WTC11 (cell line): ENCODE measurements at regions not wholly inside any gene's neighbourhood (a gene's known extent, or its start where the extent isn't known, plus 50 kb on each side); places are given as distances from the start of the nearest gene placed in this dataset.

Experiments
- ATAC-seq: fragments of 200-7000 bp; cut with Tn5 transposase; 2 replicates; pipeline ENCODE4 v1.10.0; 2021; ENCODE audit warnings: mild to moderate bottlenecking, moderate library complexity
- CTCF ChIA-PET: fragments of 300-600 bp; sonication (Branson Sonifier 250); formaldehyde crosslinking; loops from one replicate; lab custom pipeline; 2021; ENCODE audit warnings: antibody characterized with exemption; lab: Charles Lee
- POLR2A ChIA-PET: fragments of 350-600 bp; sonication (Branson Sonifier 250); formaldehyde crosslinking; loops from one replicate; lab custom pipeline; 2021; ENCODE audit warnings: antibody characterized with exemption; lab: Charles Lee
- DNase-seq: peaks from one replicate; pipeline ENCODE4 v3.0.0; 2021; ENCODE audit warnings: low spot score
- H3K27ac Mint-ChIP-seq: 2 replicates; pipeline ENCODE4 v1.8.0; 2021; ENCODE audit warnings: mixed read lengths
- H3K27me3 Mint-ChIP-seq: 2 replicates; pipeline ENCODE4 v1.8.0; 2021; ENCODE audit warnings: low read depth, mild to moderate bottlenecking, moderate library complexity, mixed read lengths
- H3K36me3 Mint-ChIP-seq: 2 replicates; pipeline ENCODE4 v1.8.0; 2021; ENCODE audit warnings: mixed read lengths
- H3K4me1 Mint-ChIP-seq: 2 replicates; pipeline ENCODE4 v1.8.0; 2022; ENCODE audit warnings: mixed read lengths
- H3K4me3 Mint-ChIP-seq: 2 replicates; pipeline ENCODE4 v1.8.0; 2021; ENCODE audit warnings: mild to moderate bottlenecking, moderate library complexity, mixed read lengths
- H3K9me3 Mint-ChIP-seq: 2 replicates; pipeline ENCODE4 v1.8.0; 2021; ENCODE audit warnings: mixed read lengths
- ATF6 ChIP-seq: sonication (generic); formaldehyde crosslinking; IDR thresholded peaks from 2 replicates; pipeline ENCODE4 v1.8.1; 2023; ENCODE audit warnings: mild to moderate bottlenecking, missing genetic modification reagents
- CREB1 ChIP-seq: sonication (generic); formaldehyde crosslinking; IDR thresholded peaks from 2 replicates; pipeline ENCODE4 v1.8.0; 2023; ENCODE audit warnings: mild to moderate bottlenecking, missing genetic modification reagents
- HMGA2 ChIP-seq: fragments of 250-450 bp; sonication (Bioruptor Pico); IDR thresholded peaks from 2 replicates; pipeline ENCODE4 v1.4.0; 2021; ENCODE audit warnings: mild to moderate bottlenecking, moderate library complexity
- IRF2 ChIP-seq: sonication (generic); formaldehyde crosslinking; IDR thresholded peaks from 2 replicates; pipeline ENCODE4 v1.8.0; 2022; ENCODE audit warnings: low read depth, missing genetic modification reagents, borderline replicate concordance
- MLX ChIP-seq: sonication (generic); formaldehyde crosslinking; IDR thresholded peaks from 2 replicates; pipeline ENCODE4 v1.8.1; 2023; ENCODE audit warnings: mild to moderate bottlenecking, missing genetic modification reagents, moderate library complexity
- MXD4 ChIP-seq: fragments of 250-450 bp; sonication (Bioruptor Pico); IDR thresholded peaks from 2 replicates; pipeline ENCODE4 v1.8.0; 2021; ENCODE audit warnings: mild to moderate bottlenecking, moderate library complexity, borderline replicate concordance
- MYBL2 ChIP-seq: sonication (generic); formaldehyde crosslinking; IDR thresholded peaks from 2 replicates; pipeline ENCODE4 v1.8.1; 2023; ENCODE audit warnings: mild to moderate bottlenecking, moderate library complexity, missing genetic modification reagents
- OVOL2 ChIP-seq: fragments of 250-450 bp; sonication (Bioruptor Pico); IDR thresholded peaks from 2 replicates; pipeline ENCODE4 v1.9.0; 2021; ENCODE audit warnings: mild to moderate bottlenecking, borderline replicate concordance
- RELA ChIP-seq: sonication (generic); formaldehyde crosslinking; IDR thresholded peaks from 2 replicates; pipeline ENCODE4 v1.8.1; 2022; ENCODE audit warnings: missing genetic modification reagents, mild to moderate bottlenecking, borderline replicate concordance
- RORB ChIP-seq: fragments of 250-450 bp; sonication (Bioruptor Pico); IDR thresholded peaks from 2 replicates; pipeline ENCODE4 v1.9.0; 2021; ENCODE audit warnings: mild to moderate bottlenecking
- SP1 ChIP-seq: sonication (generic); formaldehyde crosslinking; conservative IDR thresholded peaks from 2 replicates; pipeline ENCODE4 v1.8.1; 2022; ENCODE audit warnings: missing genetic modification reagents
- TEAD4 ChIP-seq: sonication (generic); formaldehyde crosslinking; IDR thresholded peaks from 2 replicates; pipeline ENCODE4 v1.8.0; 2022; ENCODE audit warnings: mild to moderate bottlenecking, missing genetic modification reagents
- USF1 ChIP-seq: sonication (generic); formaldehyde crosslinking; IDR thresholded peaks from 2 replicates; pipeline ENCODE4 v1.8.0; 2022; ENCODE audit warnings: mild to moderate bottlenecking, missing genetic modification reagents
- ZNF138 ChIP-seq: sonication (generic); formaldehyde crosslinking; conservative IDR thresholded peaks from 2 replicates; pipeline ENCODE4 v1.8.1; 2022; ENCODE audit warnings: mild to moderate bottlenecking, moderate library complexity, missing genetic modification reagents
- ZNF416 ChIP-seq: fragments of 250-450 bp; sonication (Bioruptor Pico); IDR thresholded peaks from 2 replicates; pipeline ENCODE4 v1.9.0; 2021; ENCODE audit warnings: mild to moderate bottlenecking, inconsistent platforms
- ZNF671 ChIP-seq: fragments of 250-450 bp; sonication (Bioruptor Pico); IDR thresholded peaks from 2 replicates; pipeline ENCODE4 v1.8.0; 2021; ENCODE audit warnings: mild to moderate bottlenecking
- TF ChIP-seq, protein P1 (sequence below): fragments of 250-450 bp; sonication (Bioruptor Pico); conservative IDR thresholded peaks from 2 replicates; pipeline ENCODE4 v1.9.0; 2021; ENCODE audit warnings: mild to moderate bottlenecking
- TF ChIP-seq, protein P2 (sequence below): sonication (generic); formaldehyde crosslinking; IDR thresholded peaks from 2 replicates; pipeline ENCODE4 v1.8.1; 2022; ENCODE audit warnings: low read depth, mild to moderate bottlenecking, moderate library complexity, missing genetic modification reagents, borderline replicate concordance
- TF ChIP-seq, protein P3 (sequence below): fragments of 250-450 bp; sonication (Bioruptor Pico); IDR thresholded peaks from 2 replicates; pipeline ENCODE4 v1.8.0; 2021; ENCODE audit warnings: mild to moderate bottlenecking
- TF ChIP-seq, protein P4 (sequence below): sonication (generic); formaldehyde crosslinking; IDR thresholded peaks from 2 replicates; pipeline ENCODE4 v1.8.1; 2023; ENCODE audit warnings: mild to moderate bottlenecking, missing genetic modification reagents

DNA sequence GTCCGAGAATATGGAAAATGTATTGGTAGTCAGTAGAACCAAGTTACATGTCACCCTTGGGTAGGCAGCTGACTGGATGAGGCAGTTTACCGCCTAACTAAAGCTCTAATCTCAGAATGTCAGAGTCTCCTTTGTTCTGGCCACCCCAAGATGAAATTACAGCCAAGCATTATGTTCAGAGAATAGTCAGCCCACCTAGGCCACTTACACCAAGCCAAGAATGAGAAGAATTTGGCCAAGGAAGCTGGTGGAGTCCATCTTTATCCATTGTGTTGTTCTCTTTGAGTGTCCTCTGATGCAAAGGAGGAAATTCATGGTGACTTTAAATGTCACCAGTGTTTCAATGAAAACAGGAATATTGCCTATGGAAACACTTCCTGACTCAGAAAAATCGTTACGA, 275.1 kb upstream of the MAP3K1 start (continued):
- TF ChIP-seq, protein P1, sequence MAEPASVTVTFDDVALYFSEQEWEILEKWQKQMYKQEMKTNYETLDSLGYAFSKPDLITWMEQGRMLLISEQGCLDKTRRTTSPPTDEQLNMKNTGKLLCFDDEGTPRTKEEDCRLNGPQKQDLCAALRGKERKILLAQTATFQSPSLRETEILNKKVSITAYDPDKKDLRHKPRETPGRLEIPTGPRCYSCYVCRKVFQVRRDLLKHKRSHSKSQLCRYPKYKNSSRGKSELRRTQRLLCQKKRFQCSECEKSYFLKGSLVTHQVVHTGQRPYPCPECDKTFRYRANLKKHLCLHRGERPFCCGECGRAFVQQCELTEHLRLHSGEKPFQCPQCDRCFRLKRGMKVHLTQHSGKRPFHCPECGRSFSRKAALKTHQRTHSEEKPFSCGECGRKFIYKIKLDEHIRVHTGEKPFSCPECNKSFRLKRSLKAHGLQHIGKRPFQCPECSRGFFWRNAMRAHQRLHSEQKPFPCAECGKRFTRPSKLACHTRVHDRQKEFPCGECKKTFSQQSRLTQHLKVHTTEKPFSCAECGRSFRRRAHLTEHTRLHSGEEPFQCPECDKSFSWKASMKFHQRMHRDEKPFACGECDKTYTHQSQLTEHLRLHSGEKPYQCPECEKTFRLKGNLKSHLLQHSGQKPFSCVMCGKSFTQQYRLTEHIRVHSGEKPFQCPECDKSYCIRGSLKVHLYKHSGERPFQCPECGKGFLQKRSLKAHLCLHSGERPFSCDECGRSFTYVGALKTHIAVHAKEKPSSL (CRISPR knock-in tag) = no peak
- TF ChIP-seq IRF2 (CRISPR knock-in tag) = no peak
- TF ChIP-seq, protein P2, sequence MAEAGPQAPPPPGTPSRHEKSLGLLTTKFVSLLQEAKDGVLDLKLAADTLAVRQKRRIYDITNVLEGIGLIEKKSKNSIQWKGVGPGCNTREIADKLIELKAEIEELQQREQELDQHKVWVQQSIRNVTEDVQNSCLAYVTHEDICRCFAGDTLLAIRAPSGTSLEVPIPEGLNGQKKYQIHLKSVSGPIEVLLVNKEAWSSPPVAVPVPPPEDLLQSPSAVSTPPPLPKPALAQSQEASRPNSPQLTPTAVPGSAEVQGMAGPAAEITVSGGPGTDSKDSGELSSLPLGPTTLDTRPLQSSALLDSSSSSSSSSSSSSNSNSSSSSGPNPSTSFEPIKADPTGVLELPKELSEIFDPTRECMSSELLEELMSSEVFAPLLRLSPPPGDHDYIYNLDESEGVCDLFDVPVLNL (CRISPR knock-in tag) = no peak
- TF ChIP-seq RELA (CRISPR knock-in tag) = no peak
- no peak for TF ChIP-seq ATF6 (CRISPR knock-in tag)

DNA sequence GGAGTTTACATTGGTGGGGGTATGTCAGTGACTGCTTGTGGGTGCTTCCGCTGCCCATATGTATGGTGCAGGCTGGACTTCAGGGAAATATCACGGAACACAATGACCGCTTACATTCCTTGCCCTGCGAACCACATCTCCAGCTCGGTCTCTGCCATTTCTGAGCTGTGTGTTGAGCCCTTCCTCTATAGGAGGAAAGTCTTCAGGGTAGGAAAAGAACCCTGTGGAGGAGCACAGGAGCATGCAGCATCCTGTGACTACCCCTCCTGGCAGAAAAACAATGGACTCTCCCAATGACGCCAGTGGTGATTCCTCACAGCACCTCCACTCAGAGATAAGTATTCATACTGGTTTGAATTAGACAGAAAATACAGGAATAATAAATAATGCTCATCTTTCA, 276.8 kb upstream of the MAP3K1 start:
- Mint-ChIP-seq H3K4me3 (no peak overlapping the region), H3K27ac (no peak overlapping the region), H3K27me3 (no peaks in the 10 kb centered on the region), H3K36me3 (no peaks in the 10 kb centered on the region), H3K9me3 (peaks cover 14% of the 10 kb centered on the region), H3K4me1 (no peaks in the 10 kb centered on the region)
- POLR2A ChIA-PET = no interaction called here
- TF ChIP-seq MYBL2 = no peak
- TF ChIP-seq, protein P3, sequence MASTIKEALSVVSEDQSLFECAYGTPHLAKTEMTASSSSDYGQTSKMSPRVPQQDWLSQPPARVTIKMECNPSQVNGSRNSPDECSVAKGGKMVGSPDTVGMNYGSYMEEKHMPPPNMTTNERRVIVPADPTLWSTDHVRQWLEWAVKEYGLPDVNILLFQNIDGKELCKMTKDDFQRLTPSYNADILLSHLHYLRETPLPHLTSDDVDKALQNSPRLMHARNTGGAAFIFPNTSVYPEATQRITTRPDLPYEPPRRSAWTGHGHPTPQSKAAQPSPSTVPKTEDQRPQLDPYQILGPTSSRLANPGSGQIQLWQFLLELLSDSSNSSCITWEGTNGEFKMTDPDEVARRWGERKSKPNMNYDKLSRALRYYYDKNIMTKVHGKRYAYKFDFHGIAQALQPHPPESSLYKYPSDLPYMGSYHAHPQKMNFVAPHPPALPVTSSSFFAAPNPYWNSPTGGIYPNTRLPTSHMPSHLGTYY = no peak
- no peak for TF ChIP-seq TEAD4 (CRISPR knock-in tag)
- no peak for TF ChIP-seq CREB1 (CRISPR knock-in tag)
- TF ChIP-seq, protein P4, sequence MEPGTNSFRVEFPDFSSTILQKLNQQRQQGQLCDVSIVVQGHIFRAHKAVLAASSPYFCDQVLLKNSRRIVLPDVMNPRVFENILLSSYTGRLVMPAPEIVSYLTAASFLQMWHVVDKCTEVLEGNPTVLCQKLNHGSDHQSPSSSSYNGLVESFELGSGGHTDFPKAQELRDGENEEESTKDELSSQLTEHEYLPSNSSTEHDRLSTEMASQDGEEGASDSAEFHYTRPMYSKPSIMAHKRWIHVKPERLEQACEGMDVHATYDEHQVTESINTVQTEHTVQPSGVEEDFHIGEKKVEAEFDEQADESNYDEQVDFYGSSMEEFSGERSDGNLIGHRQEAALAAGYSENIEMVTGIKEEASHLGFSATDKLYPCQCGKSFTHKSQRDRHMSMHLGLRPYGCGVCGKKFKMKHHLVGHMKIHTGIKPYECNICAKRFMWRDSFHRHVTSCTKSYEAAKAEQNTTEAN (CRISPR knock-in tag) = no peak
- no peak for TF ChIP-seq ZNF671 (CRISPR knock-in tag)
- TF ChIP-seq ZNF138 = no peak
- no peak for TF ChIP-seq MLX (CRISPR knock-in tag)
- TF ChIP-seq OVOL2 (CRISPR knock-in tag) = no peak
- no peak for TF ChIP-seq SP1 (CRISPR knock-in tag)
- no peak for TF ChIP-seq RORB (CRISPR knock-in tag)
- no peak for TF ChIP-seq HMGA2
- TF ChIP-seq MXD4 (CRISPR knock-in tag) = no peak
- TF ChIP-seq ZNF416 (CRISPR knock-in tag) = no peak
- no peak for TF ChIP-seq USF1 (CRISPR knock-in tag)
- ATAC-seq = no peak
- no peak for DNase-seq
- CTCF ChIA-PET = no interaction called here
